ENCODE measurements at regions not wholly inside any gene's neighbourhood (a gene's known extent, or its start where the extent isn't known, plus 50 kb on each side); places are given as distances from the start of the nearest gene placed in this dataset.

DNA sequence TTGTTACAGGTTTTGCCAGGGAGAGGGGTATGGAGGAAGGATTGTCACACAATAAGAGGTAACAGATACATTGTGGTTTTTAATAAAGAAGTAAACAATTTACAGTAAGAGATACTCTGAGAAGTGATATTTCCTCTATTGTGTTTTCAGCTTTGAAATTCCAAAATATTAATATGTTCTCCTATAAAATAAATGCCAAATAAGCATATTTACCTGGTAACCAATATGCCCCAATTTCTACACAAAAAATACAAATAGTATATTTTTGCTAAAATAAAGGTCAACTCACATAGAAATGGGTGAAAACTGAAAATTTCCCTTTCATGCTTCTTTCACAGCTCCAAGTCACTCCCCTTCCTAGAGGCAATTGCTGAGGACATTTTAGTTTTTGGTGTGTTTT is 437.4 kb upstream of the UBE2E2 start:
- TF ChIP-seq POLR2AphosphoS5 (IDR thresholded peaks at IDR 0.05; ENCODE audit: borderline replicate concordance, low read depth, low read length) (no peak), EZH2 (IDR thresholded peaks at IDR 0.05) (no peak), FOXP2 (optimal IDR thresholded peaks at IDR 0.05; ENCODE audit: control extremely low read depth, extremely low read length, insufficient read depth) (no peak)

Measured in SK-N-MC (cell line).